ENCODE measurements at regions not wholly inside any gene's neighbourhood (a gene's known extent, or its start where the extent isn't known, plus 50 kb on each side); places are given as distances from the start of the nearest gene placed in this dataset.

DNA sequence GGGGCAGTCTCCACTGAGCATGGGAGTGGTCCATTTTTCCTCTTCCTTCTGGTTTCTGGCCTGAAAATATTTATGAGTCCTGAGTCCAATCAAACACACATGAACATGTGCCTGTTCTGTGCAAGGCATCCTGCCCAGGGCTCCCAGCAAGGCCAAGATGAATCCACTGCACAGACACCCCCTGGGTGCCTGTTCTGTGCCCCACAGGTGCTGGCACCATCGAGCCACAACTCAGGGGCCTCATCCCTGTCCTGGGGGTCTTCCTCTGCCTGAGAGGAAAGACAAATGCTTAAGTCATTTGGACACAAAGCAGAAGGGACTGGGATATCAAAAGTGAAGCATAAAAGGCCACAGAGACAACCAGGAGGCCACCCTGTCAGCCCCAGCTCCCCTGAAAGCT is 87.4 kb upstream of the IQSEC1 start:
- Histone ChIP-seq H3K4me3 (ENCODE audit: low read length) (no peak overlapping the region), H3K27me3 (ENCODE audit: control insufficient read depth in 1 of 2, insufficient read depth in 2 of 2, low read length in 2 of 2) (no peaks in the 10 kb centered on the region), H3K27ac (ENCODE audit: low read depth in 1 of 2, low read length in 2 of 2) (no peak overlapping the region), H3K4me1 (ENCODE audit: insufficient read depth, low read length) (no peaks in the 10 kb centered on the region), H3K9me3 (ENCODE audit: control insufficient read depth in 1 of 2, insufficient read depth in 1 of 2, low read length in 2 of 2) (peaks cover 0 to 3% of the 10 kb centered on the region in 2 experiments), H3K36me3 (ENCODE audit: insufficient read depth, low read length) (no peaks in the 10 kb centered on the region)
- CTCF ChIA-PET: no interaction called here
- no peaks in the 10 kb centered on the region for H3K27me3 Mint-ChIP-seq
- no peak overlapping the region for H3K4me3 Mint-ChIP-seq
- TF ChIP-seq CTCF (IDR thresholded peaks at IDR 0.05): no peak
- H3K27ac Mint-ChIP-seq: no peak overlapping the region
- peaks cover 2% of the 10 kb centered on the region for H3K9me3 Mint-ChIP-seq
- H3K4me1 Mint-ChIP-seq (ENCODE audit: low read depth): no peaks in the 10 kb centered on the region
- no peaks in the 10 kb centered on the region for H3K36me3 Mint-ChIP-seq (ENCODE audit: low read depth)
- intact Hi-C loops (cut with DNase I, micrococcal nuclease): no loop called here
- DNase-seq (no peak), ATAC-seq (ENCODE audit: poor library complexity) (no peak)
- POLR2A ChIA-PET: no interaction called here

DNA sequence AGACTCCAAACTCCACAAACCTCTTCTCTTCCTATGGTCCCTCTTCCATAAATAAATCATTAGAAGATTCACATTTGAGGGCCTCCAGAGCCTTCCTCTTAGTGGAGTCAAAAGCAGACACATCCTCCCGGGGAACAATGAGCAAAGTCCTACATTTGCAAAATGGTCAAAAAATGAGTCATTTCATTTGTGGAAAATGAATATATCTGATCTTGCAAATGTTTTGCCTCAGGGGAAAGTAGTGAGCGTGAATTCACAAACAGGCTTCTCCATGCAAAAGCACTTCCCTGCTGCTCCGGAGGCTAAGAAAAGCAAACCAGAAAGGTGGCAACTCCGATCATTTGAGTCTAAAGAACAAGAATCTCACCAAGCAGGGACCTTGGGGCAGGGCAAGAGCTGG is 86.7 kb upstream of the IQSEC1 start:
- no peak for TF ChIP-seq CTCF (IDR thresholded peaks at IDR 0.05)
- no peak overlapping the region for H3K27ac Mint-ChIP-seq
- ATAC-seq (ENCODE audit: poor library complexity) (no peak), DNase-seq (no peak)
- H3K4me3 ChIP-seq (ENCODE audit: low read length): no peak overlapping the region
- CTCF ChIA-PET: no interaction called here
- H3K4me3 Mint-ChIP-seq: no peak overlapping the region
- POLR2A ChIA-PET: no interaction called here
- H3K27me3 Mint-ChIP-seq: no peaks in the 10 kb centered on the region
- no peaks in the 10 kb centered on the region for H3K4me1 ChIP-seq (ENCODE audit: insufficient read depth, low read length)
- no peaks in the 10 kb centered on the region for H3K4me1 Mint-ChIP-seq (ENCODE audit: low read depth)
- intact Hi-C loops (cut with DNase I, micrococcal nuclease): no loop called here
- no peaks in the 10 kb centered on the region for H3K36me3 ChIP-seq (ENCODE audit: insufficient read depth, low read length)
- H3K27ac ChIP-seq (ENCODE audit: low read depth in 1 of 2, low read length in 2 of 2): no peak overlapping the region
- H3K36me3 Mint-ChIP-seq (ENCODE audit: low read depth): no peaks in the 10 kb centered on the region
- H3K9me3 ChIP-seq (ENCODE audit: control insufficient read depth in 1 of 2, insufficient read depth in 1 of 2, low read length in 2 of 2): peaks cover 0 to 9% of the 10 kb centered on the region in 2 experiments
- H3K27me3 ChIP-seq (ENCODE audit: control insufficient read depth in 1 of 2, insufficient read depth in 2 of 2, low read length in 2 of 2): no peaks in the 10 kb centered on the region
- H3K9me3 Mint-ChIP-seq: peaks cover 5% of the 10 kb centered on the region

DNA sequence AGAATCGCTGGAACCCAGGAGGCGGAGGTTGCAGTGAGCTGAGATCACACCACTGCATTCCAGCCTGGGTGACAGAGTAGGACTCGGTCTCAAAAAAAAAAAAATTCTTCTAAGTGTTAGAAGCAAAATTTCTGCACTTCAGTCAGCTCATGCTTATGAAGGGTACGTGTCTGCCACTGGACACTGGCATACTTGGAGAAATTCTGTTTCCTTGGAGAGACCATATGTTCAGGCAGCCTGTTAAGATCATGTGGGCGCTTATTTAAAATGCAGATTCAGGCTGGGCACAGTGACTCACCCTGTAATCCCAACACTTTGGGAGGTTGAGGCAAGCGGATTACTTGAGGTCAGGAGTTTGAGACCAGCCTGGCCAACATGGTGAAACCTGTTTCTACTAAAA is 85.6 kb upstream of the IQSEC1 start:
- CTCF ChIA-PET: no interaction called here
- Histone ChIP-seq H3K9me3 (ENCODE audit: control insufficient read depth in 1 of 2, insufficient read depth in 1 of 2, low read length in 2 of 2) (peaks cover 3 to 9% of the 10 kb centered on the region in 2 experiments), H3K4me3 (ENCODE audit: low read length) (no peak overlapping the region), H3K36me3 (ENCODE audit: insufficient read depth, low read length) (no peaks in the 10 kb centered on the region), H3K27ac (ENCODE audit: low read depth in 1 of 2, low read length in 2 of 2) (no peak overlapping the region), H3K4me1 (ENCODE audit: insufficient read depth, low read length) (no peaks in the 10 kb centered on the region), H3K27me3 (ENCODE audit: control insufficient read depth in 1 of 2, insufficient read depth in 2 of 2, low read length in 2 of 2) (no peaks in the 10 kb centered on the region)
- POLR2A ChIA-PET: no interaction called here
- Mint-ChIP-seq H3K27ac (no peak overlapping the region), H3K27me3 (no peaks in the 10 kb centered on the region), H3K4me3 (no peak overlapping the region), H3K4me1 (ENCODE audit: low read depth) (no peaks in the 10 kb centered on the region), H3K36me3 (ENCODE audit: low read depth) (no peaks in the 10 kb centered on the region), H3K9me3 (peaks cover 5% of the 10 kb centered on the region)
- no peak for TF ChIP-seq CTCF (IDR thresholded peaks at IDR 0.05)
- intact Hi-C loops (cut with DNase I, micrococcal nuclease): no loop called here
- no peak for ATAC-seq (ENCODE audit: poor library complexity)
- no peak for DNase-seq
